Neural cell (in vitro differentiated cells): ENCODE measurements at regions not wholly inside any gene's neighbourhood (a gene's known extent, or its start where the extent isn't known, plus 50 kb on each side); places are given as distances from the start of the nearest gene placed in this dataset.

Source experiments
- H2AFZ ChIP-seq: fragments of 200-600, 300-800 bp; sonication (generic), shearing (Covaris generic); 2 replicates; pipeline ENCODE4 v1.6.0; 2014; ENCODE audit warnings: low read depth, mild to moderate bottlenecking, antibody characterized with exemption, low read length, moderate library complexity
- H3F3A ChIP-seq: fragments of 200-600 bp; shearing (Covaris generic); 2 replicates; pipeline ENCODE4 v1.6.1; 2016; ENCODE audit warnings: mild to moderate bottlenecking, moderate library complexity, mixed read lengths, antibody characterized with exemption, low read length; ENCODE audit not compliant: insufficient read depth, poor library complexity, severe bottlenecking
- H3K27ac ChIP-seq: fragments of 200-600, 300-800 bp; sonication (generic), shearing (Covaris generic); 2 replicates; pipeline ENCODE4 v1.5.1; 2014; ENCODE audit warnings: mild to moderate bottlenecking, low read length, moderate library complexity
- H3K27me3 ChIP-seq: fragments of 300-800, 200-600 bp; sonication (generic), shearing (Covaris generic); 2 replicates; pipeline ENCODE4 v1.6.0; 2014; ENCODE audit warnings: mild to moderate bottlenecking, low read depth, low read length, moderate library complexity; ENCODE audit not compliant: insufficient read depth
- H3K36me3 ChIP-seq: fragments of 300-800, 200-600 bp; sonication (generic), shearing (Covaris generic); 2 replicates; pipeline ENCODE4 v1.5.1; 2014; ENCODE audit warnings: mild to moderate bottlenecking, antibody characterized with exemption, low read length, moderate library complexity; ENCODE audit not compliant: insufficient read depth
- H3K4me2 ChIP-seq: fragments of 300-800, 200-600 bp; sonication (generic), shearing (Covaris generic); 2 replicates; pipeline ENCODE4 v1.6.0; 2014; ENCODE audit warnings: mild to moderate bottlenecking, low read length
- H3K4me3 ChIP-seq: fragments of 300-800, 200-600 bp; sonication (generic), shearing (Covaris generic); 2 replicates; pipeline ENCODE4 v1.5.1; 2014; ENCODE audit warnings: mild to moderate bottlenecking, low read length, moderate library complexity
- H3K79me2 ChIP-seq: fragments of 200-600 bp; shearing (Covaris generic); replicated peaks from 2 replicates; pipeline ENCODE4 v1.6.0; 2014; ENCODE audit warnings: mild to moderate bottlenecking, low read length, moderate library complexity; ENCODE audit not compliant: insufficient read depth
- H3K9ac ChIP-seq: fragments of 300-800, 200-600 bp; sonication (generic), shearing (Covaris generic); 2 replicates; pipeline ENCODE4 v1.6.1; 2016; ENCODE audit warnings: mild to moderate bottlenecking, low read length, mixed read lengths
- H3K9me2 ChIP-seq: fragments of 200-600 bp; shearing (Covaris generic); 2 replicates; pipeline ENCODE4 v1.6.1; 2016; ENCODE audit warnings: mild to moderate bottlenecking, low read length, mixed read lengths; ENCODE audit not compliant: insufficient read depth
- H3K9me3 ChIP-seq: fragments of 200-600, 300-800 bp; sonication (generic), shearing (Covaris generic); 2 replicates; pipeline ENCODE4 v1.6.1; 2016; ENCODE audit warnings: mild to moderate bottlenecking, mixed run types, low read length, moderate library complexity, mixed read lengths
- H4K20me1 ChIP-seq: fragments of 200-600 bp; shearing (Covaris generic); 2 replicates; pipeline ENCODE4 v1.6.1; 2016; ENCODE audit warnings: mild to moderate bottlenecking, mixed run types; ENCODE audit not compliant: insufficient read depth
- CTCF ChIP-seq: fragments of 450-650 bp; IDR thresholded peaks from 2 replicates; pipeline ENCODE4 v1.5.1; 2014; ENCODE audit warnings: antibody characterized with exemption, mild to moderate bottlenecking, moderate library complexity; ENCODE audit not compliant: poor library complexity, severe bottlenecking
- EP300 ChIP-seq: fragments of 450-650 bp; conservative IDR thresholded peaks from 2 replicates; pipeline ENCODE4 v1.6.1; 2014; ENCODE audit warnings: antibody characterized with exemption, mild to moderate bottlenecking, moderate library complexity; ENCODE audit not compliant: poor library complexity, severe bottlenecking
- EZH2 ChIP-seq: fragments of 200-600, 300-800 bp; shearing (Covaris generic), sonication (generic); IDR thresholded peaks from 2 replicates; pipeline ENCODE4 v1.6.1; 2014; ENCODE audit warnings: antibody characterized with exemption, low read length, borderline replicate concordance, mild to moderate bottlenecking; ENCODE audit not compliant: insufficient read depth, poor library complexity, severe bottlenecking
- MXI1 ChIP-seq: fragments of 450-650 bp; conservative IDR thresholded peaks from 2 replicates; pipeline ENCODE4 v1.6.1; 2014; ENCODE audit warnings: antibody characterized with exemption, mild to moderate bottlenecking; ENCODE audit not compliant: poor library complexity, severe bottlenecking
- POLR2AphosphoS5 ChIP-seq: IDR thresholded peaks from 2 replicates; pipeline ENCODE4 v1.6.1; 2012
- RAD21 ChIP-seq: fragments of 450-650 bp; conservative IDR thresholded peaks from 2 replicates; pipeline ENCODE4 v1.6.1; 2014; ENCODE audit warnings: antibody characterized with exemption, mild to moderate bottlenecking, moderate library complexity
- SMC3 ChIP-seq: fragments of 450-650 bp; conservative IDR thresholded peaks from 2 replicates; pipeline ENCODE4 v1.6.1; 2014; ENCODE audit warnings: antibody characterized with exemption, mild to moderate bottlenecking, moderate library complexity; ENCODE audit not compliant: poor library complexity
- TAF1 ChIP-seq: IDR thresholded peaks from 2 replicates; pipeline ENCODE4 v1.6.1; 2012; ENCODE audit warnings: low read depth
- TF ChIP-seq, protein P1 (sequence below): IDR thresholded peaks from 2 replicates; pipeline ENCODE4 v1.6.1; 2012; ENCODE audit warnings: borderline replicate concordance

- Histone ChIP-seq H3K36me3 (no peaks in the 10 kb centered on the region), H3K9me3 (no peaks in the 10 kb centered on the region), H3K27ac (no peak overlapping the region), H3F3A (no peaks in the 10 kb centered on the region), H3K9ac (no peak overlapping the region), H4K20me1 (no peaks in the 10 kb centered on the region), H2AFZ (no peak overlapping the region), H3K27me3 (no peaks in the 10 kb centered on the region), H3K9me2 (no peaks in the 10 kb centered on the region), H3K4me2 (no peak overlapping the region), H3K4me3 (no peak overlapping the region), H3K79me2 (no peaks in the 10 kb centered on the region)
- TF ChIP-seq RAD21: no peak
- TF ChIP-seq EP300: no peak
Observed at GRCh38 chr11:90606721-90607120, 383.9 kb upstream of the CHORDC1 start.

- H3K79me2 ChIP-seq: no peaks in the 10 kb centered on the region
- TF ChIP-seq, protein P1, sequence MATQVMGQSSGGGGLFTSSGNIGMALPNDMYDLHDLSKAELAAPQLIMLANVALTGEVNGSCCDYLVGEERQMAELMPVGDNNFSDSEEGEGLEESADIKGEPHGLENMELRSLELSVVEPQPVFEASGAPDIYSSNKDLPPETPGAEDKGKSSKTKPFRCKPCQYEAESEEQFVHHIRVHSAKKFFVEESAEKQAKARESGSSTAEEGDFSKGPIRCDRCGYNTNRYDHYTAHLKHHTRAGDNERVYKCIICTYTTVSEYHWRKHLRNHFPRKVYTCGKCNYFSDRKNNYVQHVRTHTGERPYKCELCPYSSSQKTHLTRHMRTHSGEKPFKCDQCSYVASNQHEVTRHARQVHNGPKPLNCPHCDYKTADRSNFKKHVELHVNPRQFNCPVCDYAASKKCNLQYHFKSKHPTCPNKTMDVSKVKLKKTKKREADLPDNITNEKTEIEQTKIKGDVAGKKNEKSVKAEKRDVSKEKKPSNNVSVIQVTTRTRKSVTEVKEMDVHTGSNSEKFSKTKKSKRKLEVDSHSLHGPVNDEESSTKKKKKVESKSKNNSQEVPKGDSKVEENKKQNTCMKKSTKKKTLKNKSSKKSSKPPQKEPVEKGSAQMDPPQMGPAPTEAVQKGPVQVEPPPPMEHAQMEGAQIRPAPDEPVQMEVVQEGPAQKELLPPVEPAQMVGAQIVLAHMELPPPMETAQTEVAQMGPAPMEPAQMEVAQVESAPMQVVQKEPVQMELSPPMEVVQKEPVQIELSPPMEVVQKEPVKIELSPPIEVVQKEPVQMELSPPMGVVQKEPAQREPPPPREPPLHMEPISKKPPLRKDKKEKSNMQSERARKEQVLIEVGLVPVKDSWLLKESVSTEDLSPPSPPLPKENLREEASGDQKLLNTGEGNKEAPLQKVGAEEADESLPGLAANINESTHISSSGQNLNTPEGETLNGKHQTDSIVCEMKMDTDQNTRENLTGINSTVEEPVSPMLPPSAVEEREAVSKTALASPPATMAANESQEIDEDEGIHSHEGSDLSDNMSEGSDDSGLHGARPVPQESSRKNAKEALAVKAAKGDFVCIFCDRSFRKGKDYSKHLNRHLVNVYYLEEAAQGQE: no peak
- no peak for TF ChIP-seq EZH2
- TF ChIP-seq SMC3: no peak
- TF ChIP-seq TAF1: no peak
- TF ChIP-seq POLR2AphosphoS5: no peak
- no peak for TF ChIP-seq EP300
- no peak for TF ChIP-seq MXI1
- TF ChIP-seq RAD21: no peak
- no peak for TF ChIP-seq CTCF
Observed at GRCh38 chr11:90601261-90601660, 378.4 kb upstream of the CHORDC1 start.

GRCh38 chr11:90594658-90595057 is 371.8 kb upstream of the CHORDC1 start:
- no peaks in the 10 kb centered on the region for H3F3A ChIP-seq
- no peaks in the 10 kb centered on the region for H3K27me3 ChIP-seq
- H3K79me2 ChIP-seq: no peaks in the 10 kb centered on the region
- no peaks in the 10 kb centered on the region for H3K9me3 ChIP-seq
- H3K9me2 ChIP-seq: no peaks in the 10 kb centered on the region
- no peaks in the 10 kb centered on the region for H3K36me3 ChIP-seq
- no peak overlapping the region for H3K9ac ChIP-seq
- TF ChIP-seq RAD21 (no peak), POLR2AphosphoS5 (no peak), MXI1 (no peak)
- no peak overlapping the region for H3K27ac ChIP-seq
- H4K20me1 ChIP-seq: no peaks in the 10 kb centered on the region
- no peak overlapping the region for H3K4me3 ChIP-seq
- H2AFZ ChIP-seq: no peak overlapping the region
- no peak overlapping the region for H3K4me2 ChIP-seq

More at GRCh38 chr11:90601261-90601660, 378.4 kb upstream of the CHORDC1 start:
- H3K4me3 ChIP-seq: no peak overlapping the region
- H3K9ac ChIP-seq: no peak overlapping the region
- H3F3A ChIP-seq: no peaks in the 10 kb centered on the region
- H3K4me2 ChIP-seq: no peak overlapping the region
- no peak overlapping the region for H2AFZ ChIP-seq
- H4K20me1 ChIP-seq: no peaks in the 10 kb centered on the region
- no peaks in the 10 kb centered on the region for H3K9me2 ChIP-seq
- H3K27ac ChIP-seq: no peak overlapping the region
- no peaks in the 10 kb centered on the region for H3K9me3 ChIP-seq
- no peaks in the 10 kb centered on the region for H3K27me3 ChIP-seq
- no peaks in the 10 kb centered on the region for H3K36me3 ChIP-seq
